Activated CD4-positive, CD25-positive, alpha-beta regulatory T cell treated with anti-CD3 and anti-CD28 coated beads, Interleukin-2, amount 50 U/mL, for 72 hours (primary cell): ENCODE measurements at regions not wholly inside any gene's neighbourhood (a gene's known extent, or its start where the extent isn't known, plus 50 kb on each side); places are given as distances from the start of the nearest gene placed in this dataset.
A peak's percentile ranks its signal among the peaks of the same experiment; 100 is the strongest.

ENCODE experiments used
- DNase-seq: peaks from one replicate; pipeline ENCODE4 v3.0.0; 2021

DNA sequence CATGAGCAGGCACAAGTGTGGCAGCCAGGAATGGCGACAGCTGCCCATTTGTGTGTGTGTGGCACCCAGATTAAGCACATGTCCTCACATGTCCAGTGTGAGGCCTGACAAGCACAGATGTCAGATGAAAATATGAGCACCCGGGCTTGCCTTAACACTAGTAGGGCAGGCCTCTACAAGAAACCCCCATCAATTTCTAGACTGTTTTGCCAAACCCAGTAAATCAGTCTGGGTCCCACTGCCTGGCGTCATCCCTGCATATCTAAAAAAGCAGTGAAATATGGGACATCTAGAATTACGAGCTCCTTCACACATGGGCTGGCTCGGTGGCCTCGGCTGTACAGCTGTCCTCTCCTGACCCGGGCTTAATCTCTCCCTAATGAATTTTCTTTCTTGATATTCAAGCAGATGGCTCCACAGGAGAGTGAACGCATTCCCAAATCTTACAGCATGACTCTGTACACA lies 432.7 kb downstream of the FOXO1 start:
- DNase-seq: no peak

DNA sequence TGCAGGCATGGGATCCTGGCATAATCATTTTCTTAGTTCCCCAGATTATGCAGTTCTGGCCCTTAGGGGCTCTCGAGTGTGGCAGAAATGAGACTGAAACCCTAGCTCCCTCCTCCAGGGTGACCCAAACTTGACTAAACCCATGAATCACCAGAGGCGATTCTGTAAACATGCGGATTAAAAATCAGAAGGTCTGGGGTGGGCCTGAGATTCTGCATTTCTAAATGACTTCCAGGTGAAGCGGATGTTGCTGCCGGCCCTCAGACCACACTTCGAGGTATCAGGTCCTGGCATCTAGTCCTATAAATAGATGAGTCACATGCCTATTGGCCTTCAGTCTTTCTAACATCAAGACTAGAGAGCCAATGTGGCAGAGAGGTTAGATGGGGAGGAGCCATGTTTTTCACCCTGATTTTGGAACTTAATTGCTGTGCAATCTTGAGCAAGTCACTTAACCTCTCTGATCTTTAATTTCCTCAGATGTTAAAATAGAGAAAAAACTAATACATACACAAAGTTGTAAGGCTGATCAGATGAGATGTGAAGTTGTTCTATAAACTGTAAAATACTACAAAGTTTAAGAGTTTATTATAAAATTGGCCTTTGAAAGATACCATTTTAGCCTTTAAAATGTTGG lies 431.2 kb downstream of the FOXO1 start:
- no peak for DNase-seq

DNA sequence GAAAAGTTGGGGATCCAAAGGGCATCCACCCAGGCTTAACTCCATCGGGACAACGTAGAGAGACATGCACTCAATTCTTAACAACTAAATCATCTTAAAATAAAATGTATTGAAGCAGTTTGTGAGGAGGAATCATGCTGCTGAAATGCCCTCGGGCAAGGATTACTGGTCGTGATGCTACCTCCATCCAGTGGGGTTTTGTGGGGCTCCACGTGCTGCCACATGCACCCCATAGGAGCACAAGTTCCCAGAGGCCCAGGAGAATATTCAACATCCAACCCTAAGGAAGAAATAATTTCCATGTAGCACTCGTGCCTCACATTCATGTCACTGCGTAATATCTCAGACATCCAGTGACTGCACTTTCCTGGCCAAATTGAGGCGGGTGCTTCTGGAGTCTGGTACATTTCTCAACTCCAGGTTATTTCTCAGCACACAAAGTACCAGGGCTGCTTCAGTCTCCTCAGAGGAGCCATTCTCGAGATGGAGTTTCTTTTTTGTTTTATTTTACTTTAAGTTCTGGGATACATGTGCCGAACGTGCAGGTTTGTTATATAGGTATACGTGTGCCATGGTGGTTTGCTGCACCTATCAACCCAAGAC lies 429.8 kb downstream of the FOXO1 start:
- no peak for DNase-seq

DNA sequence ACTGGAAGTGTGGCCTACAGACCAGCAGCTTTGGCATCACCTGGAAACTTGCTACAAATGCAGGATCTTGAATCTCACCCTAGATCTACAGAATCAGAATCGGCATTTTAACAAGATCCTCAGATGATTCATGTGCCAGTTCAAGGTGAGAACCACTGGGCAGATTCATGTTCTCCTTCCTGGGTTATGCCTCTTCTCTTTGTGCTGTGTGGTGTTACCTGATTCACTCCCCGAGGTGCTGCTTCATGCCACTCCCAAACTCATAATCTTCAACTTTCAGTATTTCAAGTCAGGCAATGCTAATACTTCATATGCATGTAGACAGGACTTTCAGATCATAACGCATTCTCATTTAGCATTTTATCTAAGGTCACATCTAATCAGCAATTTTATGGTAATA lies 427.7 kb downstream of the FOXO1 start:
- DNase-seq: no peak

DNA sequence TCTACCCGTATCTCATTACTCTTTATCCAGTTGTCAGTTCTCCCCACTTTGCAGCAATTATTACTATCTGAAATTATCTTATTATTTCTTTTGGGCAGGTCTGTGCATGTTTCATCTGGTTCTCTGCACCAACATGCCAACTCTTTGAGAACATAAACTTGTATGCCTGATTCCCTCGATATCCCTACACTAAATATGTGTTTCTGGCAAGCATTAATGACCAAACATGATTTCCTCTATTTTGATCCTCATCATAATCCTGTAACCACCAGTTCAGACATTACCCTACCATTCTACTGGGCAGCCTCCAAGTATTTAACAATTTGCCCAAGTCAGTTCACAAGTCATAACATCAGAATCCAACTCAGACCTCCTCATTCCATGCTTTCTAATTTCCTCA lies 426.1 kb downstream of the FOXO1 start:
- no peak for DNase-seq

DNA sequence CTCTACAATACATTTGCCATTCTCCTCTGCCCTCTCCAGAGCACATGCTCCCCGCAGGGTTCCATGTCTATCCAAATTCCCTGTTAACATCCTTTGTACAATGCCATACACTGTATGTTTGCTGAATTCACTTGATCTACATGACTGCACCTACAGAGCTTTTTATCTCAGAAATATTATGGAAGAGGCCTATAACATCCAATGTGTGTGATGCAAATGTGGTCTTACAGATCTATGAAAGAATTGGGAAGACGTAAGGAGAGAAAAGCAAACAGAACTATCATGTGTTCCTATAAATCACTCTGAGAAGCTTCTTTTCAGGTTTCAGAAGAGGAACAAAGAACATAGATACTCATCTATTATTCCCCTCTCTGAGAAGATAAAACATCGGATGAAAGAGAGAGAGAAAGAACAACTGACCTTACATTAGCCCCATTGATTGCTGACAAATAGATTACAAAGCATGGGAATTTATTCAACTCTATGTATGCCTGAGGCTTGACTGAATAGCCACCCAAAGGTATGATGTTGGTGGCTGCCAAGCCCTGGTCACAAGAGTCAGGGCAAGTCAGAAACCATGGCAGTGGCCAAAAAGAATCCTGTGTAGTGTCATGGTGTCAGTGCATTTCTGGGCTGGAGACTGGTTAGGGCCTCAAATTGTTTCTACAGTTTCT lies 425.2 kb downstream of the FOXO1 start:
- no peak for DNase-seq

DNA sequence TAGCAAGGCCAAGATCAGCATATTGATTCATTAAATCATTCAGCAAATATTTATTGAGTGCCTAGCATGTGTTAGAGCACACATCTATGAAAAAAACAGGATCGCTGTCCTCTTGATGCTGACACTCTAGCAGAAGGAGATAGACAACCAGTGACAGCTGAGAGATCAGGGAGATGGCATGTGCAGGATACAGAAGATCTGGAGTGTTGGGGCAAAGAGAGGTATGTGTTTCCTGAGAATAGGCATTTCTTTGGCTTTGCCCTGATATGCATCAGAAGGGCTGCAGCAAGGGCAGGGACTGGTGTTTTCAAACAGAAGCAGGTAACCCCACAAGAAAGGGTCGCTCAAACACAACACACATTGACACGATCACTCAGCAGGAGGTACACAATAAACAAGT lies 423.4 kb downstream of the FOXO1 start:
- no peak for DNase-seq

DNA sequence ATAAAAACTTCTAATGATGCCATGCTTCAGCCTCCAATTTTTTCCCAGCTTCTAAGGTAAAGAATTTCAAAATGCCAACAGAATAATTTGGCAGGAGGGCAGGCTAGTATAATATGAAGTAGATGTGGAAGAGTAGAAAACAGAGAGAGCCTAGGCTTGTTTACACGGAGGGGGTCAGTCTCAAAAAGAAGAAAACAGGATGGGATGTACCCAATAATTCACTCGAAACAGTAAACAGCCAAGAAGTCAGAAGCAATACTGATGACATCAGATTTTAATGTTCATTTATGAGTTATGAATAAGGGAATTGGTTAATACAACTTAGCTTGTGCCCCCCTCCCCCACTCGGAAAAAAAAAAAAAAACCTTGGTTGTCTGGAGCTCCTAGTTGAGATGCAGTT lies 422.5 kb downstream of the FOXO1 start:
- DNase-seq: no peak

DNA sequence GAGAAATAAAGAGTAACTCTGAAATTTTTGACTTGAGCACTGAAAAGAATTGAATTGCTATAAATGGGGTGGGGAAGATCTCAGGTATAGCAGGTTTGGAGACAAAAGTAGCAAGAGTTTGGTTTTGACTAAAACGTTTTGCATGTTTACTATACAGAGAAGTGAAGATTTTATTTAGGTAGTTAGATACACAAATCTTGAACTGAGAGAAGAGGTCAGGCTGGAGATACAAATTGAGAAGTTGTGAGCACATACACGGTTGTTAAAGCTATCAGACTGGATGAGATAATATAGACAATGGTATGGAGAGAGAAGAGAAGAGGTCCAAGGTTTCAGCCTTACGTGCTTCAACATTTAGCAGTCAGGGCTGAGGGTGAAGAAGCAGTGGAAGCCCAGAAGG lies 420.9 kb downstream of the FOXO1 start:
- no peak for DNase-seq

DNA sequence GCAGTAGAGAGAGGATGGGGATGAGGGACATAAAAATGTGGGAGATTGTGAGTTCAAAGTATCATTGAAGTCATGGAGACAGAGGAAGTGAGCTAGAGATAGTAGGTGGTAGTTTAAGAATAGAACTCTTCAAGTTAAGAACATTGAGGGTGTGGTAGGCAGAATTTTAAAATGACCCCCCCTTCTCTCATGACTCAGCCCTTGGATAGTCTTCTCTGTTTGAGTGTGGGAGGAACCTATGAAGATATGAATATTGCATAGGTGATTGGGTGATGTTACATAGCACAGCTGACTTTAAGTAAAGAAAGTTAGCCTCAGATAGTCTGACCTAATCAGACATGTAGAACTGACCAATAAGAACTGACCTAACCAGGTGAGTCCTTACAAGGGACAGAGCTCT lies 418.6 kb downstream of the FOXO1 start:
- DNase-seq: no peak

DNA sequence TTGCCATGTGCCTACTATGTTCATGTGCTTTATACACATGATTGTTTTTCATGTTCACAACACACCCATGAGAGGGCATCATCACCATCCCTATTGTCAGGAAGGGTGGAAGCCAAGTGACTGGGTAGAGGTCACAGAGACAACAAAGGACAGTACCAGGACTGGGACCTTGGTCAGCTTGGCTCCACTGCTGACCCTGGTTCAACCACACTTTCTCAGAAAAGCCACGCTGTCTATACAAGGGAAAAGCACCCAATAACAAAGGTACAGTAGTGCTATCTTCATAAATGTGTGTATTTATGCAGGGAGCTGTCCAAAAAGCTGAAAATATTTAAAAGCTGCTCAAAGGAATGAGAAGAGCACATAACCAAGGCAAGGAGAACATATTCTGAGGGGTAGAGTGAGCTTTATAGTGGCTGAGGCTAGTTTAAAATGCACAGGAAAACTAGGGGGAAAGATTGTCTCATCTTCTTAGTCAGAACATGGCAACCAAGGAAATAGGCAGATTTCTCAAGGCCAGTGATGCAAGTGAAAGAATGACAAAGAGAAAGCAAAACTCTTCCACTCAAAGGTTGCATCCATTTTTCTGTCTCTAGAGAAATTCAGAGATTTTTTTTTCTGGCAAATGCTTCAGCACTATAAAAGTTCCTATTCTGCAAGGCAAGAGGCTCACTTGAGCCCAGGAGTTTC lies 415.0 kb downstream of the FOXO1 start:
- DNase-seq: peak; percentile 37

DNA sequence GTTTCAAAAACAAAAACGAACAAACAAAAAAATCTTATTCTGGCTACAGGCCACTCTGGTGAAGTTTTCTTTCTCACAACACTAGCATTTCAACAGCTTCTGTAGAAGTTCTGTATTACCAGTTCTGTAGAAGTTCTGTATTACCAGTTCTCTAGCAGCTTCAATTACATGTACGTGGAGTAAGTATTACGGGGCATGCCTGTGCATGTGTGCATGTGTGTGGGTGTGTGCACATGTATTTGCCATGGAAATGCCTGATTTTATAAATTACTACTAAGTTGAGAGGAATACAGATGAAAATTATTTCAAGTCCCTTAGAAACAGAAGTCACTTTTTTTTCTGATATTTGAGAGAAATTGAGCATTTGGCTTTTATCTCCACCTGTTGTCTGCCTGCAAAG lies 414.2 kb downstream of the FOXO1 start:
- no peak for DNase-seq

DNA sequence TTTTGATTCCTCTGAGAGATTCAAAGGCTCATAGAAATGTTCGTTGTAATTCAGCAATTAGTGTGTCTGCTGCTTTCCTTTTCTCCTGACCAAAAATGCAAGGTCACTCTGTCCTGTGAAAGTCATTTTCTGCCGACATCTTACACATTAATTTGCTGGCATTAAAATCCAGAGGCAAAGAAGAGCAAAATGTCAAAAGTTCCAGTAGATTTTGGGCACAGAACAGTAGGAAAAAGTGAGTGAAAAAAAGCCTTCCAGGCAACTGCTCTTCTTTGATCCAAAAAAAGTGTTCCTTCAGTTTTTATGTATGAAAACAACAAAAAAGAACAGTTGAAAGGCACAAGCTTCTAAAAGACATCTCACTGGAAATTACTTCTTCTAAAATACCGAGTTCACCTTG lies 413.8 kb downstream of the FOXO1 start:
- DNase-seq: no peak

DNA sequence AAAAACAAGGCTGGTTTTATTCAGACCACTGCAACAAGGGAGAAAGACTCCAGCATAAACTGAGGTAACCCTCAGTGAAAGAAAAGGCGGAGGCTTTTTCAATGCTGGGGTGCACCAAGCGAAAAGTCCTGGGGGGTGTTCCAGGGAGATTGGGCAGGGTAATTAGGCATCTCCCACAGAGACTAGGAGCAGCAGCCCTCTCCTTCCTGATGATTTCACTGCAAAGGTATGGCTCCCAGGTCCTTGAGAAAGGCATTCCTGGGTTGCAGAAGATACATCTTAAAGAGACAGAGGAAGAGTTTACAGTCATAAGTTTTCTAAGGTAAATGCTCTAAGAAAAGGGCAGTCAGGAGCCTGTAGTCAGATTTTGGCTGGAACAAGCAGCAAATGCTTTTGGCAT lies 412.0 kb downstream of the FOXO1 start:
- DNase-seq: no peak

DNA sequence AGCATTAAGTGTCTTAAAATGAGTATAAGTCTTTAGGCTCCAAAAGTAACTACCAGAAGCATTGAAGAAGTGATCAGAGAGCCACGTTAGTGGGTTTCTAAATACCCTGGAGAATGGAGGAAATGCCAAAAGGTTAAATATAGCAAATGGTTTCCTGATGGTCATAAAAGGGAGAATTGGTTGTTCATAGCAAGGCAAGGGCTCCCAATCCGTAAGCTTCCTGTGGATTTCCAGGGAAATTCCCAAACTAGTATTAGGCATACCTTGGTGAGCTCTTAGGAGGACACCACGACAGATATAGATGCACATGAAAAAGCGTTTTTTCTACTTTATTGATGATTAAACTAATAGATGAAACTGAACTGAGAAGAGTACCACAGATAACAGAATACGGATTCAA lies 410.9 kb downstream of the FOXO1 start:
- DNase-seq: no peak

DNA sequence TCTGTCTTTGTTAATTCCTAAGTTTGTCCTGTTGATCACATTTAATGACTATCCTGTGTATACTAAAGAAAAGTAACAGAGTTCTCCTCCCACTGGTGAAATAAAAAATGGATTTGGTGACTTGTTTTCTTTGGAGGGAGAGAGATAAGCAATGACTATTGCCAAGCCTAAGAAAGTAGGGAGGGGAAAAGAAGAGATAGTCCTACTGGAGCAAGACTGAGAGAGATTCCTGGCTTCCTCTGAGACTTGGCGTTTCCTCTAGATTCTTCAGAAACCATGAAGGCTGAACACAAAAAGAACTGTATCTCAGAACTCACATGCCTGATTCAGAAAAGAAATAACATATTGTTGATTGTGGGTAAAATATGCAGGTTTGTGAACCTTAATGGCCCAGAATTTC lies 406.5 kb downstream of the FOXO1 start:
- DNase-seq: no peak

DNA sequence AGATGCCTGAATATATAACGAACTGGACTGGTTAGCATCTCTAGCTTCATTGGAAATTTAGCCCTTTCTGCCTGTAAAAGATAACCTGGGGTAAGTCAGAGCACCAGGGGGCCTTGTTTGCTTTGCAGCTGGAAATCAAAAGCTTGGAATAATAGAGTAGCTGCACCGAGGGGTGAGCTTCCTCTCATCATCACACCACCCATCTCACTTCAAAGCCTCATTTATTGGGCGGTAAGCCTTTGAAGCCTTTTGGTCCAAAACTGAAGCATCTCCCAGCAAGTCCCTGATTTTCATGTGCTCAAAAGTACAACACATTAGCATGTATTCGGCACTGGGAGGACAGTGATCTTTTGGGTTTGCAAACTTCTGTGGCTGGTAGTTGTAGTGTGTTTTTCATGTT lies 405.1 kb downstream of the FOXO1 start:
- no peak for DNase-seq

DNA sequence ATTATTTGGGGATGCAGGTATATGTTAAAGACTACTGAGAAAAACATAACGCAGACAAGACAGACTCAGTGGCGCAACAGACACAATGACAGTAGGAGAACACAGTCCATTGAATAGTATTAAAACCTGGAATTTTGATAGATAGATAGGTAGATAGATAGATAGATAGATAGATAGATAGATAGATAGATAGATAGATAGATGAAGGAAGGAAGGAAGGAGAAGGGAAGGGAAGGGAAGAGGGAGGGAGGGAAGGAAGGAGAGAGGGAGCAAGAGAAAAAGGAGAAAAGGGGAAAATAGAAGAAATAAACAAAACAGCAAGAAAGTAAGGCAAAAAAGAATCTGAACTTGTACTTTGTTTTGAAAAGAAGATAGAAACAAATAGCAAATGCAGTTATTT lies 404.5 kb downstream of the FOXO1 start:
- no peak for DNase-seq

DNA sequence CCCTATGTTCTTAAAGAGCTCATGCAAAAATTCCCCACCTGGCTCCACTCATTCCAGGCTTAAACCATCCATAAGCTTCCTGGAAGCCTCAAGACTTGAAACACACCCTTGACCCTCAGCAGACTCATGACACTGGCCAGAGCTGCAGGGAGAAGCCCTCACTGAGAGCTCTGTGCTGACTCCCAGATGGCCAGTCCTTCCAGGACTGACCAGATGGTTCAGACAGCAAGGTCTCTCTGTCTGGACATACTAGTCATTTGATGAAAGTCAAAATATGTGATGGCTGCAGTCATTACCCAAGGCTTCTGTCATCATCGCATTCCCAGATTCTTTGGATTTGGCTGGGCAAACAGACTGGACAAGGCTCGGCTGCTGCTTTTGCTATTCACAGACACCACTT lies 397.4 kb downstream of the FOXO1 start:
- DNase-seq: no peak

DNA sequence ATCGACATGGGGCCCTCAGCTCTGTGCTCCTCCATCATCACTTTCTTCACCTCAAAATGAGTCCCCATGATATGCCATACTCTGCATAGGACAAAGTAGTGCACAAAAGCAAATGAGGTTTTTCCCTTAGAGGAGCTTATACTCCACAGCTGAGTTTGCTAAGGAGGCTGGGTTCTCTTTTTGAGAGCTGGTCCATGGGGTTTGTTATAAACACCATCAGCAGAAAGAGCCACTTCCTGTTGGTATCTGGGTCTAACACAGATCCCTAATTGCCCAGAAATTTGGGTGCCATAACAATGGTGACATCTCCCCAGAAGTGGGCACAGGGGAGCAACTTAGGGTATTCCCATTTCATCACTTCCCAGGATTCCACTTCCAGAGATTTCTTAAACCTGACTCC lies 395.7 kb downstream of the FOXO1 start:
- no peak for DNase-seq

DNA sequence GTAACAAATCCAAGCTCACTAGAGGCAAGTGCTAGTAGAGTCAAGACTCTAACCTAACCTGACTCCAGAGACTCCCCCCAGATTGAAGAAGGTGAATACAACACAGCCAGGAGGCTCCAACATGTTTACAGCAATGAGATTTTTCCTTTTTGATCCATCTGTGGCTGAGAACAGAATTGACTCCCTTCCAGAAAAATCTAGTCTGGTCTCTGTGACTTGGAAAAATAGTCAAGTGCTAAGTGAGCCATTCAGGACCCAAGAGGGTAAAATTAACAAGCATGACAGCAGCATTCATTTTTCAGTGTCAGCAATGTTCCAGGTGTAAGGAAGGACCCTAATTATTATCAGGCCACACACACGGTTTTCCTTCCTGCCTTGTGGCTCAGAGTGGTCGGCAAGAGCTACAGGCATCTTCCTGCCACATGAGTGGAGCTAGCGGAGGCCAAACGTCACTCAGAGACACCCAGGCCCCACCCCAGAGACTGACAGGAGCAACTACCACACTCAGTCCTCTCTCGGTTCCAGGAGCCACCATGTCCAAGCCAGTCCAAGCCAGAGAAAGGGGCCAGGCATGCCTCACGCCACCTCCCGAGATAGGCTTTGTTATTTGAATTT lies 395.1 kb downstream of the FOXO1 start:
- no peak for DNase-seq

DNA sequence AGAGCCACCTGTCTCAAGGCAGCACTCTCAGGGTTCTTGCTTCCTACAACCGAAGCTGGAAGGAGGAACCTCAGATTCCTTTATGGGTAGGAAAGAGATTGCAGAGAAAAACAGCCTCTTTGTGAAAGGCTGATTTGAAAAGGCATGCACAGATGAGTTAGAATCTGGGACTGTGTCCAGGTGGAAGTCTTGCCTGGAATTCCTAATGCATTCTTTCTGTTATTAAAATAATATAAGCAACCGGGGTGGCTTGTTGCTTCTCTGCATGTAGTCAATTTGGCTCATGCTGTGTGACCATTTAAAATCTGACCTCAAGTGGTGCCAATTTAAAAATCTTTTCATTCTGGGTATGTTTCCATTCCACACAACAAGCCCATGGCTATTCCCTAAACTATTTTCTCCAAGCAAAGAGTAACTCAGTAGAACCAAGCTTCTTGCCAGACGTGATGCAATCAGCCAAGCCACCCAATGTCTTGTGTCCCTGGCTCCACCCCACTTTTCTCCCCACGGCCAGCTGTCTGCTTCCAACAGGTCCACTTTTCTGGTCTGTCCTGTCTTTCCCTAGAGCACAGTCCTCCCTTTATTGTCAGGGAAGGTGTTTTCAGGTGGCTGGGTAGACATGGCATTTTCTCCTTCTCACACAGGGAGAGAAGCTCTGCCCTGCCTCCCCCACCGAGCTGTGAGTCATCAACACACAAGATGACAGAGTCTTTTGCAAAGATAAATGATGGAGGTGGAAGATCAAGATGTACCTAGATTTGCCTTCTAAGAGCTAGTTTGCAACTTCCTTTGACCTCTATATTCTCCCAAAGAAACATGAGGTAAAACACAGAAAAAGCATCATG lies 394.3 kb downstream of the FOXO1 start:
- no peak for DNase-seq

DNA sequence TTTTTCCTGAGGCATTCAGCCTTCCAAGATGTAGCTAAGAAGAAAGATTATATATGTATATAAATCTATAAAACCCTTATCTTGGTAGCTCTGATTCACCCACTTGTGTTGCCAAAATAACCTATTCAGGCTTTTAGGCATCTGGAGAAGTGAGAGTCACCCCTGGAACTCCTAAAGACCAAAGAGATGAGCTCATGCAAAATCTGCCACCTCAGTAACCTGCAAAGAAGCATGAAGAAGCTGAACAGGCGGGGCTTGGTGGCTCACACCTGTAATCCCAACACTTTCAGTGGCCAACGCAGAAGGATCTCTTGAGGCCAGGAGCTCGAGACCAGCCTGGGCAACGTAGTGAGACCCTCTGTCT lies 393.7 kb downstream of the FOXO1 start:
- DNase-seq: no peak
